ENCODE measurements at regions not wholly inside any gene's neighbourhood (a gene's known extent, or its start where the extent isn't known, plus 50 kb on each side); places are given as distances from the start of the nearest gene placed in this dataset.

GRCh38 chr2:215854008-215854407, 159.3 kb downstream of the MREG start:
- TF ChIP-seq POLR2AphosphoS5 (IDR thresholded peaks at IDR 0.05; ENCODE audit: borderline replicate concordance, low read depth, low read length) (no peak), EZH2 (IDR thresholded peaks at IDR 0.05) (no peak)
